Erythroblast (primary cell): ENCODE measurements at regions not wholly inside any gene's neighbourhood (a gene's known extent, or its start where the extent isn't known, plus 50 kb on each side); places are given as distances from the start of the nearest gene placed in this dataset.

Experiments
- GATA1 ChIP-seq: IDR thresholded peaks from 2 replicates; pipeline ENCODE4 v1.6.1; 2011; ENCODE audit warnings: low read depth, mild to moderate bottlenecking, control low read depth, low read length, moderate library complexity
- POLR2A ChIP-seq: IDR thresholded peaks from 2 replicates; pipeline ENCODE4 v1.6.1; 2011; ENCODE audit warnings: mild to moderate bottlenecking, low read length

GRCh38 chr15:38176155-38176554 is 76.5 kb upstream of the SPRED1 start:
- TF ChIP-seq POLR2A (no peak), GATA1 (no peak)
